HUES48 (cell line): ENCODE measurements at regions not wholly inside any gene's neighbourhood (a gene's known extent, or its start where the extent isn't known, plus 50 kb on each side); places are given as distances from the start of the nearest gene placed in this dataset.

Experiments used
- H3K27ac ChIP-seq: one replicate; pipeline ENCODE4 v1.7.0; 2013; ENCODE audit warnings: low read depth, low read length, inconsistent platforms
- H3K27me3 ChIP-seq: 2 replicates; pipeline ENCODE4 v1.6.1; 2013; ENCODE audit warnings: mild to moderate bottlenecking, low read length; ENCODE audit not compliant: control insufficient read depth, insufficient read depth
- H3K36me3 ChIP-seq: 2 replicates; pipeline ENCODE4 v1.6.1; 2013; ENCODE audit warnings: low read length; ENCODE audit not compliant: control insufficient read depth, insufficient read depth
- H3K4me1 ChIP-seq: 2 replicates; pipeline ENCODE4 v1.6.1; 2013; ENCODE audit warnings: mild to moderate bottlenecking, low read length; ENCODE audit not compliant: control insufficient read depth, insufficient read depth
- H3K4me3 ChIP-seq: 2 replicates; pipeline ENCODE4 v1.5.1; 2013; ENCODE audit warnings: mild to moderate bottlenecking, low read depth, low read length
- H3K9ac ChIP-seq: 2 replicates; pipeline ENCODE4 v1.6.1; 2013; ENCODE audit warnings: mild to moderate bottlenecking, low read depth, low read length, moderate library complexity
- H3K9me3 ChIP-seq: 2 replicates; pipeline ENCODE4 v1.6.1; 2013; ENCODE audit warnings: low read length; ENCODE audit not compliant: control insufficient read depth, insufficient read depth

GRCh38 chr20:50305636-50306477 lies 115.2 kb downstream of the CEBPB start:
- no peak overlapping the region for H3K9ac ChIP-seq
- no peaks in the 10 kb centered on the region for H3K36me3 ChIP-seq
- H3K27ac ChIP-seq: no peak overlapping the region
- peaks cover 8% of the 10 kb centered on the region for H3K4me1 ChIP-seq
- no peak overlapping the region for H3K4me3 ChIP-seq
- H3K9me3 ChIP-seq: no peaks in the 10 kb centered on the region
- no peaks in the 10 kb centered on the region for H3K27me3 ChIP-seq

- H3K4me3 ChIP-seq: no peak overlapping the region
- no peaks in the 10 kb centered on the region for H3K27me3 ChIP-seq
- H3K27ac ChIP-seq: no peak overlapping the region
- no peaks in the 10 kb centered on the region for H3K36me3 ChIP-seq
- H3K9me3 ChIP-seq: no peaks in the 10 kb centered on the region
- no peak overlapping the region for H3K9ac ChIP-seq
- peaks cover 8% of the 10 kb centered on the region for H3K4me1 ChIP-seq
Measured at GRCh38 chr20:50306478-50307423, 116.1 kb downstream of the CEBPB start.

DNA sequence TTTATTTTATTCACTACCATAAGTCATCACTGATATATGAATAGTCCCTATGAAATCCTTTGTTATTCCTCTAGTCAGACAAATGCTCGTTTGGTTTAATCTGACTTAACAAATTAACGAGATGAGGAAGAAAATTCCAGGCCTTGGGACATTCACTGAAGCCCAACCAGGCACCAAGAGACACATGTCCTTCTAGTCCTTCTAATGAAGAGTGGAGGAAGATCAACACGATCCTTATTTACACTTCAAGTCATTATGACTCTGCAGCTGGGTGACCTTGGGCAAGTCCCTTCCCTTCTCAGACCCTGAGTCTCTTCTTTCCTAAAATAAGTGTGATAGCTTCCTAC lies 117.5 kb downstream of the CEBPB start:
- H3K4me1 ChIP-seq: peaks cover 8% of the 10 kb centered on the region
- H3K27ac ChIP-seq: no peak overlapping the region
- no peaks in the 10 kb centered on the region for H3K27me3 ChIP-seq
- no peak overlapping the region for H3K9ac ChIP-seq
- H3K9me3 ChIP-seq: no peaks in the 10 kb centered on the region
- H3K4me3 ChIP-seq: no peak overlapping the region
- no peaks in the 10 kb centered on the region for H3K36me3 ChIP-seq

GRCh38 chr20:50308513-50309279 lies 118.1 kb downstream of the CEBPB start:
- Histone ChIP-seq H3K9me3 (no peaks in the 10 kb centered on the region), H3K36me3 (no peaks in the 10 kb centered on the region), H3K9ac (no peak overlapping the region), H3K4me3 (no peak overlapping the region), H3K27ac (peak overlapping the region; percentile 17), H3K4me1 (peaks cover 8% of the 10 kb centered on the region), H3K27me3 (no peaks in the 10 kb centered on the region)

DNA sequence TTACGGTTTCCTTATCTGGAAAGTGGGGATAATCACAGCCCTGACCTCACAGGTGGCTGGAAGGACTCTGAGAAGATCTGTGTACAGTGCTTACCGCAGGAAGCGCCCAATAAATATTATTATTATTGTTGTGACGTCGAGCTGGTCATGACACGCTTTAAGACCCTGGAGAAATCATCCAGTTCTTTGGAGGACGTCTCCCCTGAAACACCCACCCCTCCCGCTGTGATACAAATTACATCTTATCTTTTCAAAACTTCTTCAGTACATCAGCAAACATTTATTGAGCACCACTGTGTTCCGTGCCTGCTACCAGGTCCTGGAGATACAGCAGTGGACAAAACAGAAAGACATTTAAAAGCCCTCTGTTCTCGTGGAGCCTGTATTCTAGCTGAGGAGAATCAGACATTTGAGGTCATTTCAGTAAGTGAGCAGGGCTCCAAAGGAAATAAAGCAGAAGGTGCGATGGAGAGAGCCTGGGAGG lies 118.7 kb downstream of the CEBPB start:
- Histone ChIP-seq H3K27ac (peak overlapping the region; percentile 17), H3K9me3 (no peaks in the 10 kb centered on the region), H3K36me3 (no peaks in the 10 kb centered on the region), H3K4me1 (peaks cover 8% of the 10 kb centered on the region), H3K27me3 (no peaks in the 10 kb centered on the region), H3K9ac (no peak overlapping the region), H3K4me3 (no peak overlapping the region)

- H3K9ac ChIP-seq: no peak overlapping the region
- no peak overlapping the region for H3K4me3 ChIP-seq
- no peaks in the 10 kb centered on the region for H3K27me3 ChIP-seq
- peaks cover 8% of the 10 kb centered on the region for H3K4me1 ChIP-seq
- no peaks in the 10 kb centered on the region for H3K9me3 ChIP-seq
- H3K27ac ChIP-seq: no peak overlapping the region
- no peaks in the 10 kb centered on the region for H3K36me3 ChIP-seq
Measured at GRCh38 chr20:50309764-50310672, 119.4 kb downstream of the CEBPB start.

DNA sequence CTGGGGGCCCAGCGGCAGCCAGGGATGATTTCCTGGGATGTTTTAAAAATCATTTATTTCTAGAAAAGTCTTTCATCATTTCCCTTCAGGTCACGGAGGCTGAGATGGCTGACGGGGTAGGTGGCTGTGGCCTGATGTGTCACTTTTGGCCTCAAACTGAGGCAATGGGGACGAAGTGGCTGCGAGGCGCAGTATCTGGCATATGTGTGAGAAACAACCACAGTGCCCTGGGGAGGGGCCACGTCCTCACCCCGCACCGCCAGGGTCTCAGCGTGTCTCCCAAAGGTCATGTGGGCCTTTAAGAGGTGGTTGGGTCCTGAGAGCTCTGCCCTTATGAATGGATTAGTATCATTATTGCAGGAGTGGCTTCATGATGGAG lies 120.0 kb downstream of the CEBPB start:
- H3K36me3 ChIP-seq: no peaks in the 10 kb centered on the region
- H3K4me1 ChIP-seq: peaks cover 8% of the 10 kb centered on the region
- H3K9me3 ChIP-seq: no peaks in the 10 kb centered on the region
- H3K9ac ChIP-seq: no peak overlapping the region
- H3K27me3 ChIP-seq: no peaks in the 10 kb centered on the region
- H3K4me3 ChIP-seq: no peak overlapping the region
- H3K27ac ChIP-seq: no peak overlapping the region

GRCh38 chr20:50311308-50312001 lies 120.8 kb downstream of the CEBPB start:
- Histone ChIP-seq H3K9ac (no peak overlapping the region), H3K4me3 (no peak overlapping the region), H3K9me3 (no peaks in the 10 kb centered on the region), H3K36me3 (no peaks in the 10 kb centered on the region), H3K4me1 (peaks cover 5% of the 10 kb centered on the region), H3K27me3 (no peaks in the 10 kb centered on the region), H3K27ac (no peak overlapping the region)

DNA sequence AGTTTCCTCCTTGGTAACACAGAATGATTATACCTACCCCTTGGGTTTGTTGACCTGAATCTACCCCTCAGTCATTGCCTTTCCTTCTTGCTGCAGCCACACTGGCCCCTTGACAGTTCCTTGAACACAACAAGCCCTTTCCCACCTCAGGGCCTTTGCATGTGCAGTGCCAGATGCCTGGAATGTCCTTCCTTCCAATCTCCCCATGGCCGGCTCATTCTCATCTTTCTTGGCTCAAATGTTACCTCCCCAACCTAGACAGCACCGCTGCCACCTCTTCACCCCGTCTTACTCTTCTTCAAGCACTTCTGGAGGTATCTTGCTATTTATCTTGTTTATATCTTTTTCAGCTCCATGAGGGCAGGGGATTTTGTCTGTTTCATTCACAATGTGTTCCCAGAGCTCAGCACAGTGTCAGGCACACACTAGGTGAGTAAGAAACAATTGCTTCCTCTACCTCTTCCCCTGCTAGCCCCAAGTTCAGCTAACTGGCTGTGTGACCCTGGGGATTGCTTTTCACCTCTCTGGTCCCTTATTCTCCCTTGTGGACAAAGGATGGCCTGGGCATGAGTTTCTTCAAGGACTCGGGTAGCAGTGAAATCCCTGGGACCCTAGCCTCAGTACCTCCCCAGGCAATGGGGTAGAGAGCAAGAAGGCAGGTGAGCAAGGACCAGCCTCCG lies 121.5 kb downstream of the CEBPB start:
- H3K4me1 ChIP-seq: peaks cover 4% of the 10 kb centered on the region
- no peak overlapping the region for H3K27ac ChIP-seq
- H3K36me3 ChIP-seq: no peaks in the 10 kb centered on the region
- H3K9me3 ChIP-seq: no peaks in the 10 kb centered on the region
- no peaks in the 10 kb centered on the region for H3K27me3 ChIP-seq
- H3K9ac ChIP-seq: no peak overlapping the region
- no peak overlapping the region for H3K4me3 ChIP-seq
